ENCODE measurements at regions not wholly inside any gene's neighbourhood (a gene's known extent, or its start where the extent isn't known, plus 50 kb on each side); places are given as distances from the start of the nearest gene placed in this dataset.

DNA sequence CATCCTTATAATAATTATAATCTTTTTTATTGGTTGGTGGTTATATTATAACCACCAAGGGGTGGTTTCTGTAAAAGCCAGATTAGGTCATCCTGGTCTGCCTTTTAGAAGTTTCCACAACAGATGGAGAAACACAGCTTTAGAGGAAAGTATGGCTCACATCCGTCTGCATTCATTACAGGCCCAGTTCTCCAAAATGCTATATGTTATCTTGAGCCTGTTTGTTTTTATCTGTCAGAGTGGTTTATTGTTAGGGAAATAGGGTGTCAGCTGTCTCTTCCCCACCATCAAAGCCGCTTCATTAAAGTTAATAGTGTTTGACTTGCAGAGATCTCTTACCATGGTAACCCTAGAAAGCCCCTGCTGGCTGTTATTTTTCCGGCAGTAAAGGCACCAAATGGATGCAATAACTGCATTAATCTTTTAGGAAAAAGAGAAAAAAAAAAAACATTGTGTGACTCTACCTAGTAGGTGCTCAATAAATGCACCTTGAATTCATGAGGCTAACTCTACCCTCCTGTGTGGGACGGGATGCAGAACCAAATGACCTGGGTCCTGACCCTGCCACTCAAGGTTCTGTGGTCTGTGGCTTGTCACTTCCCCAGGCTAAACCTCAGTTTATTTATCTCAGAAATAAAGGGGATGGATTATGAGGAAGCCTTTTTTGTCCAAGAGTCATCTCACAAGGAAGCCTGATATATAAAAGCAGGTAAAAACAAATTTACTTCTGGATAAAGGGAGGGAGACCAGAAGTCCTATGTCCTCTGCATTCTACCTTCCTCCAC lies 118.3 kb downstream of the WT1 start:
- no peak for TF ChIP-seq RUNX1 (IDR thresholded peaks at IDR 0.05; ENCODE audit: low read depth)
- TF ChIP-seq, protein P1, sequence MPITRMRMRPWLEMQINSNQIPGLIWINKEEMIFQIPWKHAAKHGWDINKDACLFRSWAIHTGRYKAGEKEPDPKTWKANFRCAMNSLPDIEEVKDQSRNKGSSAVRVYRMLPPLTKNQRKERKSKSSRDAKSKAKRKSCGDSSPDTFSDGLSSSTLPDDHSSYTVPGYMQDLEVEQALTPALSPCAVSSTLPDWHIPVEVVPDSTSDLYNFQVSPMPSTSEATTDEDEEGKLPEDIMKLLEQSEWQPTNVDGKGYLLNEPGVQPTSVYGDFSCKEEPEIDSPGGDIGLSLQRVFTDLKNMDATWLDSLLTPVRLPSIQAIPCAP (CRISPR knock-in tag; IDR thresholded peaks at IDR 0.05; ENCODE audit: borderline replicate concordance): no peak

Measured in K562 (cell line).